Transverse colon (tissue), 4 donors: ENCODE measurements at regions not wholly inside any gene's neighbourhood (a gene's known extent, or its start where the extent isn't known, plus 50 kb on each side); places are given as distances from the start of the nearest gene placed in this dataset.

ENCODE experiments used
- DNase-seq: peaks from one replicate; pipeline ENCODE4 v3.0.0-alpha.2; 2019
- H3K27ac ChIP-seq, 4 donors: fragments of 200-600 bp; sonication (generic); 2 replicates each; pipeline ENCODE4 v1.5.1; 2016 to 2018; ENCODE audit warnings: inconsistent platforms in 4 of 4
- H3K27me3 ChIP-seq: fragments of 200-600 bp; sonication (generic); 2 replicates; pipeline ENCODE4 v1.5.1; 2017; ENCODE audit warnings: inconsistent platforms
- H3K36me3 ChIP-seq, 4 donors: fragments of 200-600 bp; sonication (generic); 2 replicates each; pipeline ENCODE4 v1.5.1; 2017 to 2019; ENCODE audit warnings: inconsistent platforms in 4 of 4
- H3K4me1 ChIP-seq, 4 donors: fragments of 200-600 bp; sonication (generic); 2 replicates each; pipeline ENCODE4 v1.5.1; 2017 to 2020; ENCODE audit warnings: inconsistent platforms in 4 of 4
- H3K4me3 ChIP-seq, 4 donors: fragments of 200-600 bp; sonication (generic); 1 replicate in 1 of 4; 2 replicates in 3 of 4; pipeline versions ENCODE4 v1.5.1 to v1.6.1; 2017 to 2019; ENCODE audit warnings: inconsistent platforms in 4 of 4
- H3K9me3 ChIP-seq, 2 donors: fragments of 200-600 bp; sonication (generic); 2 replicates each; pipeline ENCODE4 v1.5.1; 2017 to 2019; ENCODE audit warnings: inconsistent platforms in 2 of 2
- CTCF ChIP-seq, 5 experiments: fragments of 200-600 bp in 3 of 5; fragments of 450-650 bp in 2 of 5; sonication (generic) in 3 of 5; IDR thresholded peaks; 1 replicate in 2 of 5; 2 replicates in 3 of 5; pipeline ENCODE4 v1.5.1; 2016 to 2017; ENCODE audit warnings: antibody characterized with exemption in 5 of 5, inconsistent platforms in 3 of 5, mild to moderate bottlenecking in 2 of 5, moderate library complexity in 1 of 5
- EP300 ChIP-seq: sonication (generic); formaldehyde crosslinking; IDR thresholded peaks from one replicate; pipeline ENCODE4 v1.6.1; 2017; ENCODE audit warnings: antibody characterized with exemption, low read depth
- POLR2A ChIP-seq: fragments of 450-650 bp; IDR thresholded peaks from one replicate; pipeline ENCODE4 v1.6.1; 2016; ENCODE audit warnings: antibody characterized with exemption, mild to moderate bottlenecking, moderate library complexity
- POLR2AphosphoS5 ChIP-seq, 3 donors: sonication (generic); formaldehyde crosslinking; IDR thresholded peaks; one replicate each; pipeline ENCODE4 v1.6.1; 2016; ENCODE audit warnings: antibody characterized with exemption in 3 of 3
- WGBS, 2 donors: methylation state at CpG; one replicate each; pipeline ENCODE4 v1.1.5; 2018; ENCODE audit warnings: low coverage in 1 of 2; 5-methylcytosine and 5-hydroxymethylcytosine counted together
- in situ Hi-C, 4 donors: fragments of 200-750 bp; cut with MboI; loops; one replicate each; pipeline versions ENCODE4 v1.15.0 to v1.15.1; 2017; ENCODE audit warnings: low sequenced_read_pairs in 3 of 4, low pct_ligation_motif_present in 1 of 4, low pct_unique_long_range_greater_than_20kb in 1 of 4
- intact Hi-C: fragments of 100-400 bp; cut with DNase I; formaldehyde crosslinking; loops from one replicate; pipeline ENCODE4 v1.15.1; 2023; ENCODE audit warnings: low total_unique reads

DNA sequence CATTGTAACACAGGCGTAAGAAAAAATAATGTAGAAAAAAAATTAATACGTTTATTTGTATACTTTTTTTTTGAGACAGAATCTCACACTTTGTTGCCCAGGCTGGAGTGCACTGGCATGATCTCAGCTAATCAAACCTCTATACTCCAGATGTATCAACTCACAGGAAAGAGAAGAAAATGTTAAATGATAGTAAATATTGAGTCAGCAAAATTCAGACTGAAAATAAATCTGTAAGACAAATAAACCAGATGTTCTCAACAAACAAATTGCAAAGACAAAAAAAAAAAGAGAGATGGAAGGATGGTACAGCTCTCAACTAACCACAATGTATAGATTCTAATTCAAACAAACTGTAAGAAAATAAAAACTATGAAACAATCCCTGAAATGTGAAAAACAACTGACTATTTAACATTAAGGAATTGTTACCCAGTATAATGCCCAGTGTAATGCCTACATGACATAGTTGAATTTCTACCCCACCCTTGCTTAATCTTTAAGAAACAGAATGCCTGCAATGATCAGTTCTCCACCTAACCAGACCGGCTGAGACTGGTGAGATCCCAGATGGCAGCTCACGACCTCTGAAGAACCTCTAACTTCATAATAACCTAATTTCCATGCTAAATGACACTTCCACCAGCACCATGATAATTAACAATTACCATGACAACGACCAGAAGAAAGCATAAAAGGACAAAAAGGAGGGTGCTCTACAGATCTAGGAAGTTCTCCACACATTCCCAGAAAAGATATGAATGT is 272.0 kb upstream of the GNAI1 start:
- TF ChIP-seq CTCF (IDR thresholded peaks at IDR 0.05), result no peak
- TF ChIP-seq POLR2A, result no peak
- no peak for TF ChIP-seq POLR2AphosphoS5 (IDR thresholded peaks at IDR 0.05)
- no peak for TF ChIP-seq EP300
- Histone ChIP-seq H3K9me3 (no peaks in the 10 kb centered on the region), H3K36me3 (no peaks in the 10 kb centered on the region), H3K4me1 (no peaks in the 10 kb centered on the region), H3K4me3 (no peak overlapping the region), H3K27me3 (no peaks in the 10 kb centered on the region), H3K27ac (no peak overlapping the region)
- in situ Hi-C loops, result no loop called here
- no peak for DNase-seq
- intact Hi-C loops, result no loop called here
- WGBS, 2 donors, result 64 to 69% methylated on average over 5 of the region's 5 CpGs

DNA sequence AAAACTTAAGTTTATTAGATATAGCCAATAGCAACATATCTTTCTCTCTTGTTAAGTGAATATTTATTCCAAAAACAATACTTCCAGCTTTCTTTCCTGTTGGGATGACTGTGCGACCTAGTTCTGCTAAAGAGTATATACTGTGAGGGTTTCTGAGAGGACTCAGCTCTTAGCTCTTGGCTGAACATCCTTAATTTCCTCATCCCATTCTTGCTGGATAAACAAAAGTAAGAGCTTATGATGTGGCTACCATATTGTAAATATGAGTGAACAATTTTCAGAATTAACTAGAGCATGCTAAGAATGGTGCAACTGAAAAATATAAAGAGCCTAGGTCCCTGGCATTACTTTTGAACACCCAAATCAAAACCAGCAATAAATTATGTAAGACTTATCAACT is 279.5 kb upstream of the GNAI1 start:
- Histone ChIP-seq H3K27me3 (no peaks in the 10 kb centered on the region), H3K9me3 (no peaks in the 10 kb centered on the region), H3K4me1 (no peaks in the 10 kb centered on the region), H3K27ac (no peak overlapping the region), H3K4me3 (no peak overlapping the region), H3K36me3 (no peaks in the 10 kb centered on the region)
- in situ Hi-C loops, result no loop called here
- no peak for DNase-seq
- WGBS, 2 donors, result 67 to 100% methylated on average over 1 of the region's 1 CpG
- intact Hi-C loops, result no loop called here
- TF ChIP-seq POLR2A (no peak), EP300 (no peak), CTCF (IDR thresholded peaks at IDR 0.05) (no peak), POLR2AphosphoS5 (IDR thresholded peaks at IDR 0.05) (no peak)

DNA sequence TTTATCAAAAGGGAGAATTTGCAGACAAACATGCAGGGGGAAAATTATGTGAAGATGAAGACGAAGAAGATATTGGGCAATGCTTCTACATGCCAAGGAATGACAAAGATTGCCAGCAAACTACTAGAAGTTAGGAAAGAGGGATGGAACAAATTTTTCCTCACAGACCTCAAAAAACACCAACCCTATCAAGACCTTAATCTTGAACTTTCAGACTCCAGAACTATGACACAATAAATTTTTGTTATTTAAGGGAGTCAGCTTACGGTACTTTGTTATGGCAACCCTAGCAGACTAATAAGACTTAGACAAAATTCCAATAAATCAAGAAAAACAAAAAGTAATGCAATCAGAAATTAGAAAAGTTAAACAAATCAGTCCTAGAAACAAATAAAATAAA is 280.0 kb upstream of the GNAI1 start:
- TF ChIP-seq EP300, result no peak
- TF ChIP-seq CTCF (IDR thresholded peaks at IDR 0.05), result no peak
- TF ChIP-seq POLR2A, result no peak
- TF ChIP-seq POLR2AphosphoS5 (IDR thresholded peaks at IDR 0.05), result no peak
- H3K27me3 ChIP-seq, result no peaks in the 10 kb centered on the region

DNA sequence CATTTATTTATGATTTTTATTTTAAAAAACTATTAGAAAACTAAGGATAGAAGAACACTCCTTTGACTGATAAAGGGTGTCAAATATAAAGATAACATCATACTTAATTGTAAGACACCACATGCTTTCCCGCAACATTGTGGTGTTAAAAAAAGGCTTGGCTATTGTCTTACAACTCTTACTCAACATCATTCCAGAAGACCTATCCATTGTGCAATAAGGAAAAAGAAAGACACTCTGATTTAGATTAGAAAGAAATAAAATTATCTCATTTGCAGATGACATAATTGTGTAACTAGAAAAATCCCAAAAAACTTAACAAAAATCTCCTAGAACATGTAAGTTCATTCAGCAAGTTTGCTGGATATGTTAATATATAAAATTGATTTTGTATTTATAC is 296.7 kb upstream of the GNAI1 start:
- TF ChIP-seq CTCF (IDR thresholded peaks at IDR 0.05) (no peak), POLR2AphosphoS5 (IDR thresholded peaks at IDR 0.05) (no peak), EP300 (no peak), POLR2A (no peak)
- DNase-seq, result no peak
- Histone ChIP-seq H3K36me3 (no peaks in the 10 kb centered on the region), H3K27ac (no peak overlapping the region), H3K9me3 (no peaks in the 10 kb centered on the region), H3K4me3 (no peak overlapping the region), H3K4me1 (no peaks in the 10 kb centered on the region), H3K27me3 (no peaks in the 10 kb centered on the region)
- intact Hi-C loops (no loop called here), in situ Hi-C loops (no loop called here)
- WGBS, 2 donors, result 74 to 94% methylated on average over 1 of the region's 1 CpG

More for the DNA sequence above, 280.0 kb upstream of the GNAI1 start:
- no peak for DNase-seq
- intact Hi-C loops, result no loop called here
- no peak overlapping the region for H3K27ac ChIP-seq
- in situ Hi-C loops, result no loop called here
- H3K4me1 ChIP-seq, result no peaks in the 10 kb centered on the region
- H3K36me3 ChIP-seq, result no peaks in the 10 kb centered on the region
- no peak overlapping the region for H3K4me3 ChIP-seq
- H3K9me3 ChIP-seq, result no peaks in the 10 kb centered on the region
- 70 to 75% methylated on average over 2 of the region's 2 CpGs for WGBS, 2 donors
